ENCODE measurements at regions not wholly inside any gene's neighbourhood (a gene's known extent, or its start where the extent isn't known, plus 50 kb on each side); places are given as distances from the start of the nearest gene placed in this dataset.

- no peak for TF ChIP-seq CTCF (IDR thresholded peaks at IDR 0.05)
- TF ChIP-seq POLR2A (IDR thresholded peaks at IDR 0.05) = no peak
- Histone ChIP-seq H3K27ac (no peak overlapping the region), H3K4me3 (no peak overlapping the region), H3K9me3 (no peaks in the 10 kb centered on the region), H3K4me1 (no peaks in the 10 kb centered on the region), H3K27me3 (no peaks in the 10 kb centered on the region), H3K36me3 (replicated peaks in 1 of 2; ENCODE audit: insufficient read depth in 1 of 2, low read depth in 2 of 2) (no peaks in the 10 kb centered on the region)
- intact Hi-C loops (cut with DNase I) = no loop called here
- ATAC-seq (no peak), DNase-seq (no peak)
- 12 to 18% methylated on average over 2 of the region's 2 CpGs for WGBS, 2 donors
Observed at GRCh38 chr13:104389691-104390090, 1323.5 kb upstream of the SLC10A2 start.

- WGBS, 2 donors = 63 to 79% methylated on average over 3 of the region's 3 CpGs
- intact Hi-C loops (cut with DNase I) = no loop called here
- ATAC-seq = no peak
Observed at GRCh38 chr13:104387510-104387909, 1321.3 kb upstream of the SLC10A2 start.

GRCh38 chr13:104385404-104385803 lies 1319.2 kb upstream of the SLC10A2 start:
- Histone ChIP-seq H3K27me3 (no peaks in the 10 kb centered on the region), H3K36me3 (replicated peaks in 1 of 2; ENCODE audit: insufficient read depth in 1 of 2, low read depth in 2 of 2) (no peaks in the 10 kb centered on the region), H3K27ac (no peak overlapping the region), H3K9me3 (no peaks in the 10 kb centered on the region), H3K4me3 (no peak overlapping the region), H3K4me1 (no peaks in the 10 kb centered on the region)
- TF ChIP-seq POLR2A (IDR thresholded peaks at IDR 0.05) = no peak
- TF ChIP-seq CTCF (IDR thresholded peaks at IDR 0.05) = no peak
- WGBS, 2 donors = 70 to 72% methylated on average over 2 of the region's 2 CpGs
- intact Hi-C loops (cut with DNase I) = no loop called here
- no peak for DNase-seq
- no peak for ATAC-seq

More at GRCh38 chr13:104387510-104387909, 1321.3 kb upstream of the SLC10A2 start:
- Histone ChIP-seq H3K4me3 (no peak overlapping the region), H3K9me3 (no peaks in the 10 kb centered on the region), H3K36me3 (replicated peaks in 1 of 2; ENCODE audit: insufficient read depth in 1 of 2, low read depth in 2 of 2) (no peaks in the 10 kb centered on the region), H3K27me3 (no peaks in the 10 kb centered on the region), H3K4me1 (no peaks in the 10 kb centered on the region), H3K27ac (no peak overlapping the region)
- TF ChIP-seq POLR2A (IDR thresholded peaks at IDR 0.05) (no peak), CTCF (IDR thresholded peaks at IDR 0.05) (no peak)
- no peak for DNase-seq

- Histone ChIP-seq H3K9me3 (no peaks in the 10 kb centered on the region), H3K4me1 (no peaks in the 10 kb centered on the region)
- WGBS, 2 donors = 72 to 93% methylated on average over 1 of the region's 1 CpG
Observed at GRCh38 chr13:104382951-104383350, 1316.7 kb upstream of the SLC10A2 start.

More at GRCh38 chr13:104382951-104383350, 1316.7 kb upstream of the SLC10A2 start:
- H3K27ac ChIP-seq = no peak overlapping the region
- H3K27me3 ChIP-seq = no peaks in the 10 kb centered on the region
- TF ChIP-seq CTCF (IDR thresholded peaks at IDR 0.05) (no peak), POLR2A (IDR thresholded peaks at IDR 0.05) (no peak)
- H3K36me3 ChIP-seq (replicated peaks in 1 of 2; ENCODE audit: insufficient read depth in 1 of 2, low read depth in 2 of 2) = no peaks in the 10 kb centered on the region
- ATAC-seq (no peak), DNase-seq (no peak)
- intact Hi-C loops (cut with DNase I) = no loop called here
- no peak overlapping the region for H3K4me3 ChIP-seq
